GM23248 (cell line): ENCODE measurements at regions not wholly inside any gene's neighbourhood (a gene's known extent, or its start where the extent isn't known, plus 50 kb on each side); places are given as distances from the start of the nearest gene placed in this dataset.
A peak's percentile ranks its signal among the peaks of the same experiment; 100 is the strongest.

Experiments used
- DNase-seq: peaks from one replicate; pipeline ENCODE4 v3.0.0-alpha.2; 2015
- H2AFZ ChIP-seq: fragments of 200-600 bp; sonication (generic); 2 replicates; pipeline ENCODE4 v1.6.1; 2016; ENCODE audit warnings: antibody characterized with exemption
- H3F3A ChIP-seq: fragments of 200-600 bp; sonication (generic); 2 replicates; pipeline ENCODE4 v1.6.1; 2016; ENCODE audit warnings: mild to moderate bottlenecking, antibody characterized with exemption, mixed run types; ENCODE audit not compliant: insufficient read depth
- H3K27ac ChIP-seq: fragments of 200-600 bp; sonication (generic); 2 replicates; pipeline ENCODE4 v1.5.1; 2016; ENCODE audit warnings: mild to moderate bottlenecking
- H3K27me3 ChIP-seq: fragments of 200-600 bp; sonication (generic); replicated peaks from 2 replicates; pipeline ENCODE4 v1.6.1; 2016; ENCODE audit warnings: mild to moderate bottlenecking; ENCODE audit not compliant: insufficient read depth
- H3K36me3 ChIP-seq: fragments of 200-600 bp; sonication (generic); 2 replicates; pipeline ENCODE4 v1.6.1; 2016; ENCODE audit warnings: low read depth, mild to moderate bottlenecking
- H3K4me1 ChIP-seq: fragments of 200-600 bp; sonication (generic); 2 replicates; pipeline ENCODE4 v1.6.1; 2016; ENCODE audit warnings: mild to moderate bottlenecking; ENCODE audit not compliant: insufficient read depth
- H3K4me2 ChIP-seq: fragments of 200-600 bp; sonication (generic); one replicate; pipeline ENCODE4 v1.6.1; 2016; ENCODE audit warnings: mild to moderate bottlenecking; ENCODE audit not compliant: unreplicated experiment
- H3K4me3 ChIP-seq: fragments of 200-600 bp; sonication (generic); 2 replicates; pipeline ENCODE4 v1.5.1; 2016; ENCODE audit warnings: mild to moderate bottlenecking
- H3K79me2 ChIP-seq: fragments of 200-600 bp; sonication (generic); 2 replicates; pipeline ENCODE4 v1.6.1; 2016; ENCODE audit warnings: mild to moderate bottlenecking; ENCODE audit not compliant: insufficient read depth
- H3K9ac ChIP-seq: fragments of 200-600 bp; sonication (generic); 2 replicates; pipeline ENCODE4 v1.6.1; 2016; ENCODE audit warnings: mild to moderate bottlenecking
- H3K9me2 ChIP-seq: fragments of 200-600 bp; sonication (generic); 2 replicates; pipeline ENCODE4 v1.6.1; 2016; ENCODE audit warnings: mixed run types, mild to moderate bottlenecking, moderate library complexity; ENCODE audit not compliant: insufficient read depth
- H3K9me3 ChIP-seq: fragments of 200-600 bp; sonication (generic); one replicate; pipeline ENCODE4 v1.6.1; 2017; ENCODE audit warnings: low read depth
- H4K20me1 ChIP-seq: fragments of 200-600 bp; sonication (generic); 2 replicates; pipeline ENCODE4 v1.6.0; 2016; ENCODE audit not compliant: insufficient read depth
- EZH2 ChIP-seq: fragments of 200-600 bp; sonication (generic); IDR thresholded peaks from 2 replicates; pipeline ENCODE4 v1.6.1; 2018; ENCODE audit warnings: antibody characterized with exemption, mild to moderate bottlenecking; ENCODE audit not compliant: insufficient read depth, poor library complexity, severe bottlenecking
- EZH2phosphoT487 ChIP-seq: fragments of 200-600 bp; sonication (generic); IDR thresholded peaks from 2 replicates; pipeline ENCODE4 v1.6.1; 2018; ENCODE audit warnings: antibody characterized with exemption, moderate library complexity, mild to moderate bottlenecking, low read depth; ENCODE audit not compliant: insufficient read depth
- WGBS, 2 experiments: methylation state at CpG; one replicate each; pipeline ENCODE4 v1.1.6; 2015 to 2017; ENCODE audit warnings: low lambda C conversion rate in 2 of 2, low coverage in 1 of 2; ENCODE audit errors: missing lambda C conversion rate in 2 of 2; 5-methylcytosine and 5-hydroxymethylcytosine counted together
- in situ Hi-C: fragments of 300-500 bp; cut with MboI; formaldehyde crosslinking; loops from 2 replicates; pipeline ENCODE4 v1.15.0; 2020

DNA sequence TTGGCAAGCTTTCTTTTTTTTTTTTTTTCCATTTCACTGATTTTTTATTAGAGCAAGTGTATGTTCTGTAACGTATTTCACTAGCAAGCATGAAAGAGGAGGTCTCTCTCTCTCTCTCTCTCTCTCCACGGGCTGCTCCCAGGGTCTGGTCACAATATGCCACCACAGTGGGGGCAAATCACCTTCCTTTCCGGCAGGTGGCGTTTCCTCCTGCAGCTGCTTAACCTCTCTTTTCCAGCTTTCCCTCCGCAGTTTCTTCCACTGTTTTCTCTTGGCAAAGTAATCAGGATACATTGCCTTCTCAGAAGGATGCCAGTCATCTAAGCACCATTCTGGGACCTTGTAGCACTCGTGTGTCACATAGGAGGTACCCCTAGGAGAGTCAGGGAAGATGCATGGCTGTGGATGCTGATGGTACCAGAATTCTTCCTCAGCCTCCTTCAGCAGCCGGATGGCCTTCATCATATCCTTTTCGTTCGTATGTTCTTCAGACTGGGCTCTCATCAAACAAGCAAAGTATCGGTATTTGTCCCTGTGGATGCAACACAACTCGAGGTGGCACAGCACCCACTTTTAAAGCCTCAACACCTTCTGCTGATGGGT lies 197.3 kb upstream of the PODXL start:
- no peaks in the 10 kb centered on the region for H3F3A ChIP-seq
- no peak overlapping the region for H3K4me3 ChIP-seq
- H3K27me3 ChIP-seq, result no peaks in the 10 kb centered on the region
- no peaks in the 10 kb centered on the region for H3K4me1 ChIP-seq
- no peaks in the 10 kb centered on the region for H3K36me3 ChIP-seq
- H3K9me3 ChIP-seq, result no peaks in the 10 kb centered on the region
- TF ChIP-seq EZH2phosphoT487 (no peak), EZH2 (no peak)
- 43 to 47% methylated on average over 11 of the region's 11 CpGs for WGBS, 2 experiments
- no peaks in the 10 kb centered on the region for H3K79me2 ChIP-seq
- in situ Hi-C loops, result no loop called here
- no peak overlapping the region for H3K4me2 ChIP-seq
- no peak overlapping the region for H3K27ac ChIP-seq
- H3K9ac ChIP-seq, result no peak overlapping the region
- DNase-seq, result peak; percentile 13
- H2AFZ ChIP-seq, result no peak overlapping the region
- H3K9me2 ChIP-seq, result no peaks in the 10 kb centered on the region
- no peaks in the 10 kb centered on the region for H4K20me1 ChIP-seq

- Histone ChIP-seq H3K27me3 (no peaks in the 10 kb centered on the region; the same call in 1 of the 2 replicates), H3F3A (no peaks in the 10 kb centered on the region), H3K27ac (no peak overlapping the region), H3K9me2 (no peaks in the 10 kb centered on the region), H3K4me1 (no peaks in the 10 kb centered on the region), H4K20me1 (no peaks in the 10 kb centered on the region), H3K9me3 (no peaks in the 10 kb centered on the region), H3K4me3 (no peak overlapping the region), H3K9ac (no peak overlapping the region), H3K79me2 (no peaks in the 10 kb centered on the region), H3K36me3 (no peaks in the 10 kb centered on the region), H2AFZ (no peak overlapping the region), H3K4me2 (no peak overlapping the region)
- no peak for DNase-seq
- TF ChIP-seq EZH2phosphoT487 (no peak), EZH2 (no peak)
- 23 to 26% methylated on average over 3 of the region's 3 CpGs for WGBS, 2 experiments
- in situ Hi-C loops, result no loop called here
Observed at GRCh38 chr7:131747658-131748232, 191.3 kb upstream of the PODXL start.

DNA sequence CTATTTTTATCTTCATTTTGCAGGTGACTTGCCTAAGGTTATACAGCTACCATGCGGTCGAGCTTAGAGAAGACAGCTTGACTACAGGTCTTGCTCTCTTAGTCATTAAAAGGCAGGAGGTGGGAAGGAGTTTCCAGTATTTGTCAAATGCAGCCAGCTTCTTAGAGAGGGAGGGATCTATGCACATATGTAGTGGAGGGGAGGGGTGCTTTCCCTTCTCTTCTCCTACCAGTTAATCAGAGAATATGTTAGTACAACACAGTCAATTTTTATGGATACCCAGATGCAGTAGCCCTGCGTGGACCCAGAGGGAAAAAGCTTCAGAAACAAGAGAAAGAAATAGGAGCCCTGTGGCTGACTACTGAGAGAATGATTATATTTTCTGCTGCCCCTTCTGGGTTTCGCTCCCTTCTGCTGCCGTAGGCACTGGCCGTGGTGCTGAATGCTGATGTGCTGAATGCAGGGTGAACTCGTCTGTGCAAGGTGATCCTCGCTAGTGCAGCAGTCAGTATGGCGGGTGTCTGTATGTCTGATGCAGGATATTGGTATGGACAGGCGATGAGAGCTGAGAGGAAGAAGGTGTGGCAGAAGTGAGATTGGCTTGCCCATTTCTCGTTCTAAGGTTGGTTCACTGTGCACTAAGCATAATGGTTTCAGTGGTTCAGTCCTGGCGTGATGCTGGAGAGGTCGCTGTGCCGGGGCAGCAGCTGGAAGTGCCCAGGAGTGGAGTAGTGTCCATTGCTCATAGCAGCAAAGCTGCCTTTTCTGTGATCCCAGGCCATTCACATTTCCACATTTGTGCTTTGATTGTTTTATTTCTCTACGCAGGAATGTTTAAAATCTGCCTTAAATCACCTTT lies 189.2 kb upstream of the PODXL start:
- no peak overlapping the region for H3K4me3 ChIP-seq
- H3K9me3 ChIP-seq, result no peaks in the 10 kb centered on the region
- no peak overlapping the region for H2AFZ ChIP-seq
- H3K4me1 ChIP-seq, result no peaks in the 10 kb centered on the region
- TF ChIP-seq EZH2, result no peak
- TF ChIP-seq EZH2phosphoT487, result no peak
- H3K27me3 ChIP-seq, result no peaks in the 10 kb centered on the region; the same call in 1 of the 2 replicates
- H4K20me1 ChIP-seq, result no peaks in the 10 kb centered on the region
- H3K9me2 ChIP-seq, result no peaks in the 10 kb centered on the region
- DNase-seq, result peak; percentile 71
- H3K9ac ChIP-seq, result no peak overlapping the region
- 30 to 34% methylated on average over 15 of the region's 15 CpGs for WGBS, 2 experiments
- no peak overlapping the region for H3K27ac ChIP-seq
- no peaks in the 10 kb centered on the region for H3F3A ChIP-seq
- no peak overlapping the region for H3K4me2 ChIP-seq
- no peaks in the 10 kb centered on the region for H3K79me2 ChIP-seq
- in situ Hi-C loops, result no loop called here
- H3K36me3 ChIP-seq, result no peaks in the 10 kb centered on the region

DNA sequence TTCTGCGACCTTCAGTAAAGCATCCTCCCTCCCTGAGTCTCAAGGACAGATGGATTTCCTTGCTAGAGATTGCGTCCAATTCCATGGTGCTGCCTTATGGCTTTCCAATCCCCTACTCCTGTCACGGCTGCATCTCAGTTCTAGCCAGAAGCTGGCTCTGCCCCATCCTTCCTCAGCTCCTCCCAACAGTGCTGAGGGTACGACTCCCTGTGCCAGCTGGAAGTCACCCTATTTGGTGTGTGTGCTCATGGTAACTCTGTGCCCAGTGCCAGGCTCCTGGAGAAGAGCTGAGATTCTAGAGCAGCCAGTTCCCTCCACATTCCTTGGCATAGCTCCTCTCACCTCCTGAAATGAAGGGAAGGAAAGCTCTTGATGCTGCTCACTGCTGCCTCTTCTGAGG lies 185.0 kb upstream of the PODXL start:
- no peaks in the 10 kb centered on the region for H3F3A ChIP-seq
- H3K36me3 ChIP-seq, result no peaks in the 10 kb centered on the region
- no peaks in the 10 kb centered on the region for H4K20me1 ChIP-seq
- H2AFZ ChIP-seq, result no peak overlapping the region
- no peaks in the 10 kb centered on the region for H3K9me2 ChIP-seq
- no peak overlapping the region for H3K4me2 ChIP-seq
- H3K27ac ChIP-seq, result no peak overlapping the region
- H3K9ac ChIP-seq, result no peak overlapping the region
- no peak for DNase-seq
- H3K4me3 ChIP-seq, result no peak overlapping the region
- 26 to 36% methylated on average over 4 of the region's 4 CpGs for WGBS, 2 experiments
- no peaks in the 10 kb centered on the region for H3K4me1 ChIP-seq
- no peaks in the 10 kb centered on the region for H3K79me2 ChIP-seq
- in situ Hi-C loops, result no loop called here
- H3K9me3 ChIP-seq, result no peaks in the 10 kb centered on the region
- no peak for TF ChIP-seq EZH2
- TF ChIP-seq EZH2phosphoT487, result no peak
- H3K27me3 ChIP-seq, result no peaks in the 10 kb centered on the region; the same call in 1 of the 2 replicates
